Right ventricle myocardium inferior (tissue), 1 donor: ENCODE measurements at regions not wholly inside any gene's neighbourhood (a gene's known extent, or its start where the extent isn't known, plus 50 kb on each side); places are given as distances from the start of the nearest gene placed in this dataset.
"Not testable (repeated sequence)": the region's sequence is repeated elsewhere in the genome, so short reads cannot be mapped to it uniquely, and the experiment has no call there.

Source experiments
- ATAC-seq: fragments of 200-7000 bp; cut with Tn5 transposase; one replicate; pipeline ENCODE4 v1.9.1; 2020; ENCODE audit warnings: mild to moderate bottlenecking, moderate library complexity
- DNase-seq: peaks from one replicate; pipeline ENCODE4 v3.0.0; 2021; ENCODE audit errors: missing footprints
- intact Hi-C: fragments of 100-400 bp; cut with DNase I; formaldehyde crosslinking; loops from one replicate; pipeline ENCODE4 v1.11.0; 2022
- donor health status: DM: no; HTN: yes; CAD: no; lungs with severe emphysema.

- DNase-seq, ATAC-seq, intact Hi-C loops: not testable (repeated sequence)
Measured at GRCh38 chr2:94708982-94709381, 162.2 kb upstream of the TEKT4 start.

GRCh38 chr2:94725543-94725942, 145.7 kb upstream of the TEKT4 start:
- intact Hi-C loops = no loop called here
- DNase-seq = no peak
- ATAC-seq = no peak

GRCh38 chr2:94735536-94735935, 135.7 kb upstream of the TEKT4 start:
- intact Hi-C loops, DNase-seq, ATAC-seq: not testable (repeated sequence)

- DNase-seq, intact Hi-C loops, ATAC-seq: not testable (repeated sequence)
Measured at GRCh38 chr2:94737145-94737544, 134.1 kb upstream of the TEKT4 start.

GRCh38 chr2:94737736-94738342, 133.4 kb upstream of the TEKT4 start:
- DNase-seq, intact Hi-C loops, ATAC-seq: not testable (repeated sequence)

GRCh38 chr2:94753466-94753998, 117.7 kb upstream of the TEKT4 start:
- intact Hi-C loops = no loop called here
- ATAC-seq = no peak
- no peak for DNase-seq

GRCh38 chr2:94758546-94758945, 112.7 kb upstream of the TEKT4 start:
- intact Hi-C loops = no loop called here
- no peak for ATAC-seq
- no peak for DNase-seq

GRCh38 chr2:94759211-94759610, 112.0 kb upstream of the TEKT4 start:
- no peak for DNase-seq
- intact Hi-C loops = no loop called here
- no peak for ATAC-seq

GRCh38 chr2:94762600-94762999, 108.6 kb upstream of the TEKT4 start:
- intact Hi-C loops = no loop called here
- DNase-seq (no peak), ATAC-seq (no peak)

- intact Hi-C loops = no loop called here
- no peak for DNase-seq
- no peak for ATAC-seq
Measured at GRCh38 chr2:94763318-94763717, 107.9 kb upstream of the TEKT4 start.

- DNase-seq, ATAC-seq, intact Hi-C loops: not testable (repeated sequence)
Measured at GRCh38 chr2:94764331-94764730, 106.9 kb upstream of the TEKT4 start.

- intact Hi-C loops = no loop called here
- ATAC-seq (no peak), DNase-seq (no peak)
Measured at GRCh38 chr2:94767336-94767735, 103.9 kb upstream of the TEKT4 start.

GRCh38 chr2:94769733-94770132, 101.5 kb upstream of the TEKT4 start:
- intact Hi-C loops = no loop called here
- DNase-seq = no peak
- no peak for ATAC-seq

- intact Hi-C loops = no loop called here
- ATAC-seq (no peak), DNase-seq (no peak)
Measured at GRCh38 chr2:94774851-94775250, 96.4 kb upstream of the TEKT4 start.

- no peak for ATAC-seq
- intact Hi-C loops = no loop called here
- DNase-seq = peak; percentile 26
Measured at GRCh38 chr2:94776036-94776435, 95.2 kb upstream of the TEKT4 start.

GRCh38 chr2:94785105-94785504, 86.1 kb upstream of the TEKT4 start:
- DNase-seq, ATAC-seq, intact Hi-C loops: not testable (repeated sequence)

GRCh38 chr2:94786424-94786823, 84.8 kb upstream of the TEKT4 start:
- intact Hi-C loops, DNase-seq, ATAC-seq: not testable (repeated sequence)

- ATAC-seq, intact Hi-C loops, DNase-seq: not testable (repeated sequence)
Measured at GRCh38 chr2:94790169-94790568, 81.1 kb upstream of the TEKT4 start.

GRCh38 chr2:94797235-94797634, 74.0 kb upstream of the TEKT4 start:
- intact Hi-C loops, ATAC-seq, DNase-seq: not testable (repeated sequence)
